ENCODE measurements at regions not wholly inside any gene's neighbourhood (a gene's known extent, or its start where the extent isn't known, plus 50 kb on each side); places are given as distances from the start of the nearest gene placed in this dataset.

DNA sequence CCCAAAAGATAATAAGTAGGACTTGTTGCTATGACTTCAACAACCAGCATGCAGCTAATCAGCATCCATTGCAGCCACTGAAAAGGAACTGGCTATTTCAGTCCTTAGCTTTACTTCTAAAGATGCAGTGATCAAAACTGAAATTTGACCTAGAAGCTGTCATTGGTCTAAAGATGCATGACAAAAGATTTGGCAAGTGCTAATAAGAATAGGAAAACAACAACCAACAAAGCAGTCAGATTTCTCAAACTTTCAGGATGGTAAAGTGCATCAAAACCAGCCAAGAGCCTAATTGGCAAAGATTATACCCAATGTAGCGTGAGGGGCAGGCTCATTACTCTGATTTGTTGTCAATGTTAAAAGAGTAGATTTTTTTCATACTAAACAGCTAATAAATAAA lies 77.1 kb upstream of the WDR17 start:
- TF ChIP-seq NFRKB (IDR thresholded peaks at IDR 0.05): no peak
- TF ChIP-seq SP1 (IDR thresholded peaks at IDR 0.05): no peak
- TF ChIP-seq L3MBTL2 (conservative IDR thresholded peaks at IDR 0.05): no peak
- TF ChIP-seq FOXK2 (IDR thresholded peaks at IDR 0.05): no peak
- TF ChIP-seq, protein P1, sequence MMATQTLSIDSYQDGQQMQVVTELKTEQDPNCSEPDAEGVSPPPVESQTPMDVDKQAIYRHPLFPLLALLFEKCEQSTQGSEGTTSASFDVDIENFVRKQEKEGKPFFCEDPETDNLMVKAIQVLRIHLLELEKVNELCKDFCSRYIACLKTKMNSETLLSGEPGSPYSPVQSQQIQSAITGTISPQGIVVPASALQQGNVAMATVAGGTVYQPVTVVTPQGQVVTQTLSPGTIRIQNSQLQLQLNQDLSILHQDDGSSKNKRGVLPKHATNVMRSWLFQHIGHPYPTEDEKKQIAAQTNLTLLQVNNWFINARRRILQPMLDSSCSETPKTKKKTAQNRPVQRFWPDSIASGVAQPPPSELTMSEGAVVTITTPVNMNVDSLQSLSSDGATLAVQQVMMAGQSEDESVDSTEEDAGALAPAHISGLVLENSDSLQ (IDR thresholded peaks at IDR 0.05): no peak
- TF ChIP-seq FOXA1 (IDR thresholded peaks at IDR 0.05): no peak
- no peak for TF ChIP-seq ELF4 (IDR thresholded peaks at IDR 0.05)
- TF ChIP-seq FOXM1 (IDR thresholded peaks at IDR 0.05; ENCODE audit: borderline replicate concordance): no peak
- no peak for TF ChIP-seq ARNT (IDR thresholded peaks at IDR 0.05)
- no peak for TF ChIP-seq SUZ12 (IDR thresholded peaks at IDR 0.05)
- no peak for TF ChIP-seq TARDBP (IDR thresholded peaks at IDR 0.05)

Data from HEK293T (cell line).